Iris pigment epithelial cell (primary cell): ENCODE measurements at regions not wholly inside any gene's neighbourhood (a gene's known extent, or its start where the extent isn't known, plus 50 kb on each side); places are given as distances from the start of the nearest gene placed in this dataset.

Experiments
- DNase-seq: peaks from one replicate; pipeline ENCODE4 v3.0.0-alpha.2; 2011; ENCODE audit warnings: low read depth

GRCh38 chr18:25810736-25811135 lies 279.7 kb downstream of the SS18 start:
- DNase-seq: no peak

GRCh38 chr18:25805939-25806338 lies 284.5 kb downstream of the SS18 start:
- no peak for DNase-seq

DNA sequence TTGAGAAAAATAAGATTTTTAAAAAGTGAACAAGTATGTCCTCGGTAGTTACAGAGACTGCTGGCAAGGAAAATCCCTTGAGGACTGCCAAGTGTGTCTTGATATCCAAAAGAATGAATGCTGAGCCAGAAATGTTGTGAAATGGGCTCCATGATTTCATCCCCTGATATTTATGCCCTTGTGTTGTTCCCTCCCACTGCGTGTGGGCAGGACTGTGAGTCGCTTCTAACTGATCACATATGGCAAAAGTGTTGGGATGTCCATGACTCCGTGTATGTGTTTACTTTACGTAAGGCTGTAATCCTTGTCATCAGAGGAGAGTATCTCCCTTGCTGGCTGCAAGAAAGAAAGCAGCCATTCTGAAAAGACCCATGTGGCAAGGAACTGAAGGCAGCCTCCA lies 285.1 kb downstream of the SS18 start:
- peak; percentile 78 for DNase-seq

DNA sequence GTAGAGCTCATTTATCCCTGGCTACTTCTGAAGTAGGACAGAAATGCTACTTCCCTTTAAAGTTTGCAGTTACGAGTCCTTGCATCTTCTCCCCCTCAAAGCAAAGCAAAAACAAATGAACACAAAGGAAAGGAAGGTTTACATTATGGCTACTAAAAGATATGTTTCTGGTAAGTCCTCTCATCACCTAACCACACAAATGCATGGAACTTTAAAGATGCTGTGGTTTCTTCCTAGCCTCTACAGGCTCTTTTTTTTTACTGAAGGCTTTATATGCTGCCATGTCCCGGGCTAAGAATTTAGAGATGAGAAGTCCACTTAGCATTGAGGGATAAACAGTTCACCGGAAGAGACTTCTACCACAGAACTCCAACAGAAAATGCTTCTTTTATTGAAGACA lies 291.2 kb downstream of the SS18 start:
- no peak for DNase-seq

GRCh38 chr18:25798046-25798445 lies 292.4 kb downstream of the SS18 start:
- DNase-seq: no peak

- no peak for DNase-seq
These were observed 295.2 kb downstream of the SS18 start for GRCh38 chr18:25795213-25795612.

GRCh38 chr18:25787276-25787675 lies 303.1 kb downstream of the SS18 start:
- peak; percentile 1 for DNase-seq

DNA sequence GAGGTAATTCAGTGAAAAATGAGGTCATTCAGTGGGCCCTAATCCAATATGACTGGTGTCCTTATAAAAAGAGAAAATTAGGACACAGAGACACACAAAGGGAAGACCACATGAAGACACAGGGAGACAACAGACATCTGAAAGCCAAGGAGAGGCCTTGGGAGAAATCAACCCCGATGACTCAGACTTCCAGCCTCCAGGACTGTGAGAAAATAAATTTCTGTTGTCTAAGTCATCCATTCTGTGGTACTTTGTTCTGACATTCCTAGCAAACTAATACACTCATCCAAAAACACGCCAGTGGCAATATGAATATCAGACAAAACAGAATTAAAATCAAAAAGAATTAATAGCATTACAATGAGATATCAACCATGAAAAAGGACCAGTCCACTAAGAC lies 303.7 kb downstream of the SS18 start:
- DNase-seq: peak; percentile 87

GRCh38 chr18:25780105-25780504 lies 310.3 kb downstream of the SS18 start:
- DNase-seq: no peak

DNA sequence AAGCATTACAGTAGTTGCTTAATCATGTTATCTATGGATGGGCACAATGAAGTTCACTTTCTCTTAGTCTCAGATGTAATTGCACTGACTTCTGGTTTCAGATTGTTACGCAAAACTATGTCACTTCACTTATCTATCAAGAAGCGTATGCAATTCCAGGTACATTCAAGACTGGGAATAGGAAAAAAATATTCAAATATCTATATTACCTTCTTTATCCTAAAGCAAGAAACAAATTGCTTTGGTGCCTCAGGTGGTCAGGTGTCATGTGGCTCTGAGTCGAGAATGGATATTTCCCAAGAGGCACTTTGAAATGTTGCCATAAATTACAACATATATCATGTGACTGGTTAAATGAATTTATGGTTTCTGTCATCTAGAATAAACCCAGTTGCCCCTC lies 318.6 kb downstream of the SS18 start:
- no peak for DNase-seq

DNA sequence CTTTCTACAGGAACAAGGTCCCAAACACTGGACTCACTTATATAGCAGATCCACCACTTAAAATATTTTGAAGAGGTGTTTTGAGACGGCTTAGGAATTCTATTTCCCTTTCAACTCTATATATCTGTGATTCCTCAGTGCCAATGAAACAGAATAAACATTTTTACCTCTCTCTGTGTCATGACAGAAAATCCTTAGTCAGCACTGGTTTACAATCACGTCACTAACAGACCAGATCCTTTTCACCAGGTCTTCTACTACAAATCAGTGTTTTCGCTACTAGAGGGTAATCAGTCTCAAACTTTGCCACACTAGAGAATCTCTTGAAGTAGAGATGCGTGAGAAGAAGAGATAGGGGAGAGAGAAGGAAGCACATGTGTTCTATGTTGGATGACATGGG lies 325.6 kb downstream of the SS18 start:
- no peak for DNase-seq

DNA sequence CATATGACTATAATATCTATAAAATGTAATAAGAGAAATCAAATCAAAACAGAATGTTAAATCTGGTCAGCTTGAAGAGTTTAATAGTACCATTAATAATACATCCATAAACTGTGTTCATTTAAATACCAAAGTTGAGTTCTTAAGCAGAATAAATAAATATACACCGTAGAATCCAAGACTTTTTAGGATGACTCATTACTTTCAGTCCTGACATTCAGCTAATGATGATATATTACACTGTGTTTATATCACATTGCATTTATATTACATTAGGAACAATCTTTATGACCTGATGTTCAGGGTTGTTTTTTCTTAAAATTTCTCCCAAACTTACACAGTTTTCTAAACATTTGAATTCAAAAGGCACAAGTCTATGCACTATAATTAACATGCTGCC lies 331.3 kb downstream of the SS18 start:
- peak; percentile 49 for DNase-seq

- no peak for DNase-seq
These were observed 346.7 kb downstream of the SS18 start for GRCh38 chr18:25743646-25744151.

DNA sequence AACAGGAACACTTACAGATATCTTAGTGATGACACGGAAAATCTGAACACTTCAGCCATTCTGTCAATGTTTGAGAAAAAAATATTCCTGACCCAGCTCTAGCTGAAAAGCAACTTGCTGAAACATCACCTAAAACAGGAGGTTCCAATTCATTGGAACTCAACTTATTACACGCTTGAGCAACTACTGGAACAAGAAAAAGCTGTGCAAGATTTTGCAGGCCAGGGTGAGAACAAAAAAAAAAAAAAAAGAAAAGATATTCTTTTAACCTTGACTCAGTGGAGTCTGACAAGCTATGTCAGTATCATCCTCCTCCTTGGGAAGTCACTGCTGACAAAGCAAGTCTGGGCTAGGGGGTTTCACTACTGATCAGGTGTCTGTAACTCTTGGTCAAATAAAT lies 351.0 kb downstream of the SS18 start:
- DNase-seq: no peak

DNA sequence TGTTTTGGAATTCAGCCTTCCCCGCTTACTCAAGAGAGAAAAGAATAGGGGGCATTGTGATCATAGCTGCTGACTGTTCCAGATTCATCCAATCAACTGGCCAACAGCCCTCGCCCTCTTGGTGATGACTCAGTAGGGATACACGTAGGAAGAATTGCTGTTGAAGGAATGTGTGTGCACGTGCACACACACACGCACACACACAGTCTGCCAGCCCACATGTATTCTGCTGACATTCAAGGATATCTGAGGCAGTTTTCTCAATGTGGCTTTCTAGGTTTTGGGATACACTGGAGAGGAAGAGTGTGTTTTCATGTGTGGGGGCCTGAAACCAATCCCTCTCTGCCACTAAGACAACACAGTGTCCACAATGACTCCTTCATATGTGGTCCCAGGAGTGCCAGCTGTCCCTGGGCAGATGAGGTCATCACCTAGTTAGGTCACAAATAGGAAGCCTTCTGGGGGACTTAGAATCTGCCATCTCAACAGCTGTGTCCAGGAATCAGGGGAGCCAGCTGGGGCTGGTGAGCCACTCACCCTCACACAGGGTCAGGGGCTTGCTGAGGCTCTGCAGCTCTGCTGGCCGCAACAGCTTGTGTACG lies 352.6 kb downstream of the SS18 start:
- DNase-seq: peak; percentile 81

GRCh38 chr18:25736516-25736915 lies 353.9 kb downstream of the SS18 start:
- DNase-seq: no peak

GRCh38 chr18:25735459-25735858 lies 355.0 kb downstream of the SS18 start:
- no peak for DNase-seq

GRCh38 chr18:25734336-25734735 lies 356.1 kb downstream of the SS18 start:
- DNase-seq: no peak

GRCh38 chr18:25732862-25733261 lies 357.6 kb downstream of the SS18 start:
- DNase-seq: no peak

- DNase-seq: no peak
These were observed 361.3 kb downstream of the SS18 start for GRCh38 chr18:25729072-25729471.

DNA sequence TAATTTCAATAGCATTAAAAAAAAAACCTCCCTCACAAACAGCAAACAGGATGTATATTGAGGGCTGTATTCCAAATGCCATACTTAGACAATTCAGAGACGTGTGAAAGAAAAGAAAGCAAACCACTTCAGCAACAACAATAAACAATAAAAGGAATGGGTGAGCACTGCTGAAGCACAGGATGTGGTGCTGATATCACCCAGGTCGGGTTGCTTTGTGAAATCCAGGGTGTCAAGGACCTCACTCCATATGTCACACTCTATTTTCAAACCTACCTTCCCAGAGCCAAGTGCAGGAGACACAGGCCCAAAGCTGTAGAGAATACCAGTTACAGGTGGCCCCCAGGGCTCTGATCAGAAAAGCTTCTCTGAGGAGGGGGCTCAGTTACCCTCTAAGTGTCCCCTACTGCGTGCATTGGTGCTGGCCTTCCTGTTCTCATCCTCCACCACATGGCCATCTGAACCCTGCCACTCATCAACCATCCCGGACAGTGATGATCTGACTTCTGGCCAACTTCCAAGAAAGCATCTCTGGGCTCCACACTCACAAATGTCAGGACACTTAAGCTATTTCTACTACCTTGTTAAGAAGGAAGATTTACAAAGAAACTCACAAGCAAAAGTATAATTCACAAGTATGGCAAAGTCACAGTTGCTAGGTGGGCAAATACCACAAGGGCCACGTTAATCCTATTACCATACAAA lies 363.0 kb downstream of the SS18 start:
- DNase-seq: no peak

DNA sequence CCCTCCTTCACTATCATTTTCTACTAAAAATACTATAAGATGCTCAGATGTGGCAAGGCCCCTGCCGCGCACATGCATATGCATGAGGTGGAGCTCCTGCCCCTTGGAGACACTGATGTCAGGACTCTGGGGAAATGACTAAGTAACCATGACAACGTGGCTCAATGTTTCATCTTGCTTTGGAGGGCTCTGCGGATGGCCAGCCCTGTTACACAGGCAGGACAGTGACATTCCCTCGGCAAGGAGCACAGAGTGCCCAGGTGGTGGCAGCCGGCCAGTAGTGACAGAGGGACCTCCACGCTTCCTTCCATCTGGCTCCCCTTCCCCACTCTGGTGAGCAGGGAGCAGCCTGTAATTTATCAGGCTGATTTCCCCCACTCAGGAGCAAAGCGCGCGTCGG lies 364.1 kb downstream of the SS18 start:
- no peak for DNase-seq

DNA sequence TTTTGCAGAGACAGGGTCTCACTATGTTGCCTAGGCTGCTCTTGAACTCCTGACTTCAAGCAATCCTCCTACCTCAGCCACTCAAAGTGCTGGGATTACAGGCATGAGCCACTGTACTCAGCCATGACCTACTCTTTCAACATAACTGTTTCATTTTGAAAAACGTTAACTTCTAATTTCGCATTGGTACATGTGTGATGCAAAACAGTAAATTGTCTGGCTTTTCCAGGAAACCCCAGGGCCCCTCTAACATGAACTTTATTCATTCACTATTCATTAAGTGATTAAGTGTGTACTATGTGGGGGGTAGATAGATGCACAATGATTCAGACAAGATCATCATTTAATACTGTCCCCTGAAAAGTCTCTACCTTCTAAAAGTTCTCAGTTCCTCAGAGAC lies 364.9 kb downstream of the SS18 start:
- DNase-seq: no peak

DNA sequence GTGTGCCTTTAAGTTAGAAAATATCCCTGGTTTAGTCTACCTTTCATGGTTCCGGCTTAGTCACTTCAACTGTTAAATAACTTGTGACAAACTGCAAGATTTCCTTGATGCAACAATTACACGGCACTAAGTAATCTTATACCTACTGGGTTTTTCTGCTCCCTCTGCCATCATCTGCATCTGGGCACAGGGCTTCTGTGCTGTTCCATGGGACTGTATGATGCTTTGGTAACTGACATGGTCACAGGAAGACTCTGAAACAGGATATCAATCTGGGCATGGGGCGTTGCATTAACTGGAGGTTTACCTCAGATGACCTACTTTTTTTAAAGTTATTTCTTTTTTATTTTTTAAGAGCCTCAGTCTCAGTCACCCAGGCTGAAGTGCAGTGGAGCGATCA lies 365.4 kb downstream of the SS18 start:
- no peak for DNase-seq
